Keratinocyte (primary cell): ENCODE measurements at regions not wholly inside any gene's neighbourhood (a gene's known extent, or its start where the extent isn't known, plus 50 kb on each side); places are given as distances from the start of the nearest gene placed in this dataset.
"Not testable (repeated sequence)": the region's sequence is repeated elsewhere in the genome, so short reads cannot be mapped to it uniquely, and the experiment has no call there.

Source experiments
- CTCF ChIP-seq, 3 experiments: IDR thresholded peaks in 1 of 3; conservative IDR thresholded peaks in 1 of 3; optimal IDR thresholded peaks in 1 of 3; 2 replicates in 2 of 3; 3 replicates in 1 of 3; pipeline versions ENCODE3 to v1.5.1; 2011; ENCODE audit warnings: low read length in 3 of 3, mild to moderate bottlenecking in 3 of 3, moderate library complexity in 2 of 3, control low read depth in 1 of 3, inconsistent platforms in 1 of 3; ENCODE audit not compliant: insufficient read depth in 2 of 3; ENCODE audit errors: extremely low read depth in 1 of 3
- EZH2 ChIP-seq: IDR thresholded peaks from one replicate; pipeline ENCODE4 v1.6.1; 2012; ENCODE audit warnings: inconsistent platforms, mild to moderate bottlenecking, low read length, moderate library complexity

- not testable (repeated sequence) for TF ChIP-seq CTCF (optimal IDR thresholded peaks at IDR 0.05 in 1 of 3, IDR thresholded peaks at IDR 0.05 in 1 of 3, conservative IDR thresholded peaks at IDR 0.05 in 1 of 3; ENCODE audit: extremely low read depth in 1 of 3, insufficient read depth in 2 of 3, low read length in 3 of 3); EZH2
Measured at GRCh38 chr6:60567447-60568187, 1718.4 kb downstream of the KHDRBS2 start.
